ENCODE measurements at regions not wholly inside any gene's neighbourhood (a gene's known extent, or its start where the extent isn't known, plus 50 kb on each side); places are given as distances from the start of the nearest gene placed in this dataset.
"Not testable (repeated sequence)": the region's sequence is repeated elsewhere in the genome, so short reads cannot be mapped to it uniquely, and the experiment has no call there.

- Mint-ChIP-seq H3K27me3 (no peaks in the 10 kb centered on the region), H3K36me3 (ENCODE audit: low read depth) (no peaks in the 10 kb centered on the region), H3K4me3 (no peak overlapping the region), H3K27ac (no peak overlapping the region), H3K4me1 (ENCODE audit: low read depth) (no peaks in the 10 kb centered on the region), H3K9me3 (no peaks in the 10 kb centered on the region)
Measured at GRCh38 chrX:121851033-121851432, 803.6 kb downstream of the GLUD2 start.

- Mint-ChIP-seq H3K4me1 (ENCODE audit: low read depth) (no peaks in the 10 kb centered on the region), H3K4me3 (no peak overlapping the region), H3K27me3 (no peaks in the 10 kb centered on the region), H3K27ac (no peak overlapping the region), H3K9me3 (no peaks in the 10 kb centered on the region), H3K36me3 (ENCODE audit: low read depth) (no peaks in the 10 kb centered on the region)
Measured at GRCh38 chrX:121853762-121854613, 806.6 kb downstream of the GLUD2 start.

- Mint-ChIP-seq H3K27me3 (no peaks in the 10 kb centered on the region), H3K4me3 (no peak overlapping the region)
Measured at GRCh38 chrX:121854614-121854911, 807.2 kb downstream of the GLUD2 start.

GRCh38 chrX:121858867-121859647 lies 811.6 kb downstream of the GLUD2 start:
- Mint-ChIP-seq H3K9me3 (no peaks in the 10 kb centered on the region), H3K4me3 (no peak overlapping the region), H3K27ac (no peak overlapping the region), H3K27me3 (no peaks in the 10 kb centered on the region), H3K4me1 (ENCODE audit: low read depth) (no peaks in the 10 kb centered on the region), H3K36me3 (ENCODE audit: low read depth) (no peaks in the 10 kb centered on the region)

More at GRCh38 chrX:121854614-121854911, 807.2 kb downstream of the GLUD2 start:
- no peaks in the 10 kb centered on the region for H3K4me1 Mint-ChIP-seq (ENCODE audit: low read depth)
- H3K27ac Mint-ChIP-seq: no peak overlapping the region
- no peaks in the 10 kb centered on the region for H3K9me3 Mint-ChIP-seq
- no peaks in the 10 kb centered on the region for H3K36me3 Mint-ChIP-seq (ENCODE audit: low read depth)

- Mint-ChIP-seq H3K36me3 (ENCODE audit: low read depth) (no peaks in the 10 kb centered on the region), H3K4me3 (no peak overlapping the region), H3K27me3 (no peaks in the 10 kb centered on the region), H3K27ac (no peak overlapping the region), H3K9me3 (no peaks in the 10 kb centered on the region), H3K4me1 (ENCODE audit: low read depth) (no peaks in the 10 kb centered on the region)
Measured at GRCh38 chrX:121863976-121864375, 816.6 kb downstream of the GLUD2 start.

- Mint-ChIP-seq H3K4me1 (ENCODE audit: low read depth) (no peaks in the 10 kb centered on the region), H3K27ac (no peak overlapping the region), H3K4me3 (no peak overlapping the region), H3K36me3 (ENCODE audit: low read depth) (no peaks in the 10 kb centered on the region), H3K9me3 (no peaks in the 10 kb centered on the region), H3K27me3 (no peaks in the 10 kb centered on the region)
Measured at GRCh38 chrX:121864561-121864960, 817.2 kb downstream of the GLUD2 start.

- Mint-ChIP-seq H3K9me3 (no peaks in the 10 kb centered on the region), H3K4me3 (no peak overlapping the region), H3K27me3 (no peaks in the 10 kb centered on the region), H3K4me1 (ENCODE audit: low read depth) (no peaks in the 10 kb centered on the region), H3K27ac (no peak overlapping the region), H3K36me3 (ENCODE audit: low read depth) (no peaks in the 10 kb centered on the region)
Measured at GRCh38 chrX:121869876-121870477, 822.6 kb downstream of the GLUD2 start.

GRCh38 chrX:121871122-121871521 lies 823.7 kb downstream of the GLUD2 start:
- Mint-ChIP-seq H3K27me3 (no peaks in the 10 kb centered on the region), H3K4me3 (no peak overlapping the region), H3K9me3 (no peaks in the 10 kb centered on the region), H3K36me3 (ENCODE audit: low read depth) (no peaks in the 10 kb centered on the region), H3K4me1 (ENCODE audit: low read depth) (no peaks in the 10 kb centered on the region), H3K27ac (no peak overlapping the region)

- no peaks in the 10 kb centered on the region for H3K4me1 Mint-ChIP-seq (ENCODE audit: low read depth)
- no peaks in the 10 kb centered on the region for H3K36me3 Mint-ChIP-seq (ENCODE audit: low read depth)
- H3K27ac Mint-ChIP-seq: no peak overlapping the region
- H3K9me3 Mint-ChIP-seq: no peaks in the 10 kb centered on the region
- no peaks in the 10 kb centered on the region for H3K27me3 Mint-ChIP-seq
- no peak overlapping the region for H3K4me3 Mint-ChIP-seq
Measured at GRCh38 chrX:121876305-121876704, 828.9 kb downstream of the GLUD2 start.

- H3K4me1 Mint-ChIP-seq (ENCODE audit: low read depth); H3K36me3 Mint-ChIP-seq (ENCODE audit: low read depth); H3K4me3 Mint-ChIP-seq; H3K27me3 Mint-ChIP-seq; H3K9me3 Mint-ChIP-seq; H3K27ac Mint-ChIP-seq: not testable (repeated sequence)
Measured at GRCh38 chrX:121877337-121877736, 829.9 kb downstream of the GLUD2 start.

- Mint-ChIP-seq H3K36me3 (ENCODE audit: low read depth) (no peaks in the 10 kb centered on the region), H3K4me3 (no peak overlapping the region), H3K4me1 (ENCODE audit: low read depth) (no peaks in the 10 kb centered on the region), H3K9me3 (no peaks in the 10 kb centered on the region), H3K27me3 (no peaks in the 10 kb centered on the region), H3K27ac (no peak overlapping the region)
Measured at GRCh38 chrX:121886557-121886956, 839.1 kb downstream of the GLUD2 start.

GRCh38 chrX:121894756-121895155 lies 847.3 kb downstream of the GLUD2 start:
- no peaks in the 10 kb centered on the region for H3K36me3 Mint-ChIP-seq (ENCODE audit: low read depth)
- H3K9me3 Mint-ChIP-seq: no peaks in the 10 kb centered on the region
- no peak overlapping the region for H3K27ac Mint-ChIP-seq
- H3K4me3 Mint-ChIP-seq: no peak overlapping the region
- no peaks in the 10 kb centered on the region for H3K4me1 Mint-ChIP-seq (ENCODE audit: low read depth)
- no peaks in the 10 kb centered on the region for H3K27me3 Mint-ChIP-seq

GRCh38 chrX:121902463-121902862 lies 855.1 kb downstream of the GLUD2 start:
- Mint-ChIP-seq H3K4me3 (no peak overlapping the region), H3K9me3 (no peaks in the 10 kb centered on the region), H3K27me3 (no peaks in the 10 kb centered on the region), H3K4me1 (ENCODE audit: low read depth) (no peaks in the 10 kb centered on the region), H3K27ac (no peak overlapping the region), H3K36me3 (ENCODE audit: low read depth) (no peaks in the 10 kb centered on the region)

GRCh38 chrX:121903961-121904360 lies 856.6 kb downstream of the GLUD2 start:
- Mint-ChIP-seq H3K9me3 (no peaks in the 10 kb centered on the region), H3K27me3 (no peaks in the 10 kb centered on the region), H3K36me3 (ENCODE audit: low read depth) (no peaks in the 10 kb centered on the region), H3K4me1 (ENCODE audit: low read depth) (no peaks in the 10 kb centered on the region), H3K27ac (no peak overlapping the region), H3K4me3 (no peak overlapping the region)

GRCh38 chrX:121921258-121921657 lies 873.8 kb downstream of the GLUD2 start:
- H3K36me3 Mint-ChIP-seq (ENCODE audit: low read depth): no peaks in the 10 kb centered on the region
- H3K27ac Mint-ChIP-seq: no peak overlapping the region
- H3K27me3 Mint-ChIP-seq: no peaks in the 10 kb centered on the region
- H3K9me3 Mint-ChIP-seq: no peaks in the 10 kb centered on the region
- H3K4me1 Mint-ChIP-seq (ENCODE audit: low read depth): no peaks in the 10 kb centered on the region
- no peak overlapping the region for H3K4me3 Mint-ChIP-seq
